ENCODE measurements at regions not wholly inside any gene's neighbourhood (a gene's known extent, or its start where the extent isn't known, plus 50 kb on each side); places are given as distances from the start of the nearest gene placed in this dataset.

DNA sequence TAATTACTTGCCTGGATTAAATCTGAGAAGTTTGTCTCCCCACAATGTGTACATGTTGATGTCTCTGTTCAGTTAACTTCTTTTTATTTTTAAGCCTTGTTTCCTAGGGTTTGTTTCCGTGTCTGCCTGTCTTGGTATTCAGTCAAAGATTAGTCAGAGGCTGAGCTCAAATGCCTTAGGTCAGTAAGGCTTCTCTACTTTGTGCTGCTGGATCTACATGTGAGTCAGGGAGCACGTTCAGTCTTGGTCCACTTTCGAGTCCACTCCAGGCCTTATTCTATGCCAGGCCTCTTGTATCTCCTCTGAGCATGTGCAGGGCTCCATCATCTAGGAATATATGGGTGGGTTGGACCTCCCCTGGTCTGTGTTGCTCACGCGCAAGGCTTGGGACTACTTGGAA, 93.3 kb upstream of the FZD8 start:
- Histone ChIP-seq H3K4me3 (ENCODE audit: low read length) (no peak overlapping the region), H3K27ac (ENCODE audit: low read length) (no peak overlapping the region), H3K27me3 (ENCODE audit: control insufficient read depth, insufficient read depth) (no peaks in the 10 kb centered on the region), H3K9me3 (ENCODE audit: control insufficient read depth, low read length) (no peaks in the 10 kb centered on the region), H3K4me1 (ENCODE audit: control insufficient read depth, insufficient read depth, low read length) (no peaks in the 10 kb centered on the region)
- 85% methylated on average over 5 of the region's 5 CpGs for WGBS
- intact Hi-C loops (cut with DNase I), result no loop called here
- DNase-seq (no peak), ATAC-seq (no peak)

DNA sequence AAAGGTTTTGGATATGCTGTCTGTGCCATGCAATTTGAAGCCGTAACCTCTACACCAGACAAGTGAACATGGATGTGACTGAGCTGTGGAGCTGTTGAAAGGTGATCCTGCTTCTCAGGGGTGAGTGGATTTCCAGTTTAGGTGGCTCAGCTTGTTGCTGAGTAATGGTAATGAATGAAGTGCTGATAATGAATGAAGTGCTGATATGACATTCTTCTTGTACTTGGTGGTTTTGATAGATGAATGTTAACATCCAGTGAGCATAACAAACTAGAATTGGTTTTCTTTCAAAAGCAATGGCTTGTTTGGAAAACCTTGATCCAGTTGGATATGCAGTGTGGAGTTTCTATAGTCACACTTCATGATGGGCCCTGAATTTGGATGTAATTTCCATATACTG, 89.7 kb upstream of the FZD8 start:
- no peak for DNase-seq
- Histone ChIP-seq H3K27me3 (ENCODE audit: control insufficient read depth, insufficient read depth) (no peaks in the 10 kb centered on the region), H3K9me3 (ENCODE audit: control insufficient read depth, low read length) (no peaks in the 10 kb centered on the region), H3K4me3 (ENCODE audit: low read length) (no peak overlapping the region), H3K27ac (ENCODE audit: low read length) (no peak overlapping the region), H3K4me1 (ENCODE audit: control insufficient read depth, insufficient read depth, low read length) (no peaks in the 10 kb centered on the region)
- WGBS, result 86% methylated on average over 1 of the region's 1 CpG
- intact Hi-C loops (cut with DNase I), result no loop called here
- no peak for ATAC-seq

DNA sequence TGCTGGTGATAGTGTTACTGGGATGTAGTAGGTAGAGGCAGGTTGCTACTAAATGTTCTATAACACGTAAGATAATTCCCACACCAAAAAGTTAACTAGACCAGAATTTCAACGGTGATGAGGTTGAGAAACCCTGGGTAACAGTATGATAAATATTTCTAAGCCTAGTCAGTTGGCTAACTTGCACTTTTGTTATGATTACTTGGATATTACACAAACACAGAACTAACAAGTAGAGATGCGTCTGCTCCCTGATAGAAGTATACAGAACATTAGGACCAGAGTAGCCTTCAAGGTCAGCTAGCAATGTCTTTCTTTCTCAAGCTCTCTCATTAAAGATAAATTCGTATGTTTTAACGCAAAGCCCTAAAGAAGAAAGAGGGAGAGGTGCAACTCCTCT, 86.2 kb upstream of the FZD8 start:
- WGBS, result 69% methylated on average over 5 of the region's 5 CpGs
- intact Hi-C loops (cut with DNase I), result no loop called here

GRCh38 chr10:35726846-35727245, 84.8 kb upstream of the FZD8 start:
- H3K27ac ChIP-seq (ENCODE audit: low read length), result no peak overlapping the region

More for the DNA sequence above, 86.2 kb upstream of the FZD8 start:
- ATAC-seq (no peak), DNase-seq (no peak)
- no peaks in the 10 kb centered on the region for H3K9me3 ChIP-seq (ENCODE audit: control insufficient read depth, low read length)
- H3K27me3 ChIP-seq (ENCODE audit: control insufficient read depth, insufficient read depth), result no peaks in the 10 kb centered on the region
- H3K4me3 ChIP-seq (ENCODE audit: low read length), result no peak overlapping the region
- H3K4me1 ChIP-seq (ENCODE audit: control insufficient read depth, insufficient read depth, low read length), result no peaks in the 10 kb centered on the region
- H3K27ac ChIP-seq (ENCODE audit: low read length), result no peak overlapping the region

DNA sequence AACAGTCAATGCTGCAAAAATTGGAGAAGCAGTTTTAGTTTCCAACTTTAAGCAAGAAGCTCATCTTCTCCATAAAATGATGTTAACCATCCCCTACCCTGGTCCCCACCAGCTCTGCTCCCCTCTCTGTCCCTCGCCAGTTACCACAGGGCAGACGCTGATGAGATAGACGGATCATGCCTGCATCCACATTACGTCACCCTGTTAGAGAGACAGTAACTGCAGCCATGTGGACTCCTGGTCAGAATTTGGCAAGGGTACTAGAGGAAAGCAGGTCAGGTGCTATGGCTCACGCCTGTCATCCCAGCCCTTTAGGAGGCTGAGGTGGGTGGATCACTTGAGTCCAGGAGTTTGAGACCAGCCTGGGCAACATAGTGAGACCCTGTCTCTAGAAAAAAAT, 81.9 kb upstream of the FZD8 start:
- Histone ChIP-seq H3K4me3 (ENCODE audit: low read length) (no peak overlapping the region), H3K27me3 (ENCODE audit: control insufficient read depth, insufficient read depth) (no peaks in the 10 kb centered on the region), H3K4me1 (ENCODE audit: control insufficient read depth, insufficient read depth, low read length) (no peaks in the 10 kb centered on the region), H3K27ac (ENCODE audit: low read length) (no peak overlapping the region), H3K9me3 (ENCODE audit: control insufficient read depth, low read length) (no peaks in the 10 kb centered on the region)
- DNase-seq (no peak), ATAC-seq (no peak)
- 92% methylated on average over 5 of the region's 5 CpGs for WGBS
- intact Hi-C loops (cut with DNase I), result no loop called here

More at GRCh38 chr10:35726846-35727245, 84.8 kb upstream of the FZD8 start:
- H3K4me1 ChIP-seq (ENCODE audit: control insufficient read depth, insufficient read depth, low read length), result no peaks in the 10 kb centered on the region
- no peaks in the 10 kb centered on the region for H3K27me3 ChIP-seq (ENCODE audit: control insufficient read depth, insufficient read depth)
- no peaks in the 10 kb centered on the region for H3K9me3 ChIP-seq (ENCODE audit: control insufficient read depth, low read length)
- H3K4me3 ChIP-seq (ENCODE audit: low read length), result no peak overlapping the region
- no peak for DNase-seq
- no peak for ATAC-seq
- intact Hi-C loops (cut with DNase I), result no loop called here
- whole genome bisulfite sequencing, result 63% methylated on average over 2 of the region's 2 CpGs

- DNase-seq (no peak), ATAC-seq (no peak)
- intact Hi-C loops (cut with DNase I), result no loop called here
- 51% methylated on average over 4 of the region's 4 CpGs for WGBS
- Histone ChIP-seq H3K4me1 (ENCODE audit: control insufficient read depth, insufficient read depth, low read length) (no peaks in the 10 kb centered on the region), H3K9me3 (ENCODE audit: control insufficient read depth, low read length) (no peaks in the 10 kb centered on the region), H3K4me3 (ENCODE audit: low read length) (no peak overlapping the region), H3K27ac (ENCODE audit: low read length) (no peak overlapping the region), H3K27me3 (ENCODE audit: control insufficient read depth, insufficient read depth) (no peaks in the 10 kb centered on the region)
Observed at GRCh38 chr10:35723059-35723458, 81.0 kb upstream of the FZD8 start.

DNA sequence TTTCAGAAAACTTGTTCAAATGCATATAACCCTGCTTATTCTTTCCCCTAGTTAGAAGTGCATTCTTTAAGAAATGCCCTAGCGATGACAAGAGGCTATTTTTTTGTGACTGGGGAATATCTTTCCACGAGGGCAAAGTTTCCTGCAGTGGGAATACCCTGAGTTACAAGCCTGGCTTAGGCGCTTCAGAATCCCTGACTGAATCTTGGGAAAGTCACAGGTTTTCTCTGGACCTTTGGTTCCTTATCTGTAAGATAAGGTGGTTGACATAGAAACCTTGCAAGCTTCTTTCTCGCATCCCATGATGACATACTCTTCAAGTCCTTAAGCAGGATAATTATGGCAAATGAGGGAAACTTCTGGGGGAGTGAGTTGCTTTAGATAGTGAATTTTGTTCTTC, 80.5 kb upstream of the FZD8 start:
- 59% methylated on average over 4 of the region's 4 CpGs for WGBS
- intact Hi-C loops (cut with DNase I), result no loop called here

DNA sequence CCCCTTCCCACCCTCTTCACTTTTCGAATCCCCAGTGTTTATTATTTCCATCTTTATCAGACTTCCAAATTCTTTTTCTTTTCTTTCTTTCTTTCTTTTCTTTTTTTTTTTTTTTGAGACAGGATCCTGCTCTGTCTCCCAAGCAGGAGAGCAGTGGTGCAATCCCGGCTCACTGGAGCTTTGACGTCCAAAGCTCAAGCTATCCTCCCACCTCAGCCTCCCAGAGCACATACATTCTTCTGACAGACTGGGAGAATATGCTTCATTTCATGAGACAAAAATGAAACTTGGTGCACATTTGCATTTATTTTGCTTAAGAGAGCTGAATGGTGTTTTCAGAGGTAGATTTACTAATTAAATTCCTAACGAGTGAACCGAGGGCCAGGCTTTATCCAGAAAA, 80.1 kb upstream of the FZD8 start:
- intact Hi-C loops (cut with DNase I), result no loop called here
- ATAC-seq, result no peak
- Histone ChIP-seq H3K4me1 (ENCODE audit: control insufficient read depth, insufficient read depth, low read length) (no peaks in the 10 kb centered on the region), H3K27ac (ENCODE audit: low read length) (no peak overlapping the region), H3K27me3 (ENCODE audit: control insufficient read depth, insufficient read depth) (no peaks in the 10 kb centered on the region), H3K4me3 (ENCODE audit: low read length) (no peak overlapping the region), H3K9me3 (ENCODE audit: control insufficient read depth, low read length) (no peaks in the 10 kb centered on the region)
- 84% methylated on average over 5 of the region's 5 CpGs for WGBS
- no peak for DNase-seq

More for the DNA sequence above, 80.5 kb upstream of the FZD8 start:
- no peaks in the 10 kb centered on the region for H3K4me1 ChIP-seq (ENCODE audit: control insufficient read depth, insufficient read depth, low read length)
- no peak overlapping the region for H3K27ac ChIP-seq (ENCODE audit: low read length)
- DNase-seq (no peak), ATAC-seq (no peak)
- H3K9me3 ChIP-seq (ENCODE audit: control insufficient read depth, low read length), result no peaks in the 10 kb centered on the region
- H3K4me3 ChIP-seq (ENCODE audit: low read length), result no peak overlapping the region
- H3K27me3 ChIP-seq (ENCODE audit: control insufficient read depth, insufficient read depth), result no peaks in the 10 kb centered on the region

GRCh38 chr10:35720366-35720765, 78.3 kb upstream of the FZD8 start:
- DNase-seq (no peak), ATAC-seq (no peak)
- no peak overlapping the region for H3K4me3 ChIP-seq (ENCODE audit: low read length)
- no peaks in the 10 kb centered on the region for H3K27me3 ChIP-seq (ENCODE audit: control insufficient read depth, insufficient read depth)
- no peaks in the 10 kb centered on the region for H3K4me1 ChIP-seq (ENCODE audit: control insufficient read depth, insufficient read depth, low read length)
- H3K9me3 ChIP-seq (ENCODE audit: control insufficient read depth, low read length), result no peaks in the 10 kb centered on the region
- intact Hi-C loops (cut with DNase I), result no loop called here
- WGBS, result 62% methylated on average over 2 of the region's 2 CpGs
- H3K27ac ChIP-seq (ENCODE audit: low read length), result no peak overlapping the region

DNA sequence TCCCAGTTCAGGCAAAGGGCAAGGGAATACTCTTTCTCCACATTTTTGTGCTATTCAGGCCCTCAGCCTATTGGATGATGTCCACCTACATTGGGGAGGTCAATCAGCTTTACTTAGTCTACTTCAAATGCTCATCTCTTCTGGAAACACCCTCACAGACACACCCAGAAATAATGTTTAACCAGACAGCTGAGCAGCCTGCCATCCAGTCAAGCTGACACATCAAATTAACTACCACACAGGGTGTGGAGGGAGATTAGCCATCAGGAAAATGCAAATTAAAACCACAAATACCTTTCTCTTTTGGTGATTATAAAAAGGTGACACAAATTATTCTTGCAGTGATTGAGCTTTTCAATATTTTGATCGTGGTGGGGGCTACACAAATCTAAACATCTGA, 74.7 kb upstream of the FZD8 start:
- no peak overlapping the region for H3K27ac ChIP-seq (ENCODE audit: low read length)

GRCh38 chr10:35712486-35712885, 70.4 kb upstream of the FZD8 start:
- DNase-seq (no peak), ATAC-seq (no peak)
- H3K27me3 ChIP-seq (ENCODE audit: control insufficient read depth, insufficient read depth), result no peaks in the 10 kb centered on the region
- H3K27ac ChIP-seq (ENCODE audit: low read length), result no peak overlapping the region
- no peaks in the 10 kb centered on the region for H3K9me3 ChIP-seq (ENCODE audit: control insufficient read depth, low read length)
- no peaks in the 10 kb centered on the region for H3K4me1 ChIP-seq (ENCODE audit: control insufficient read depth, insufficient read depth, low read length)
- H3K4me3 ChIP-seq (ENCODE audit: low read length), result no peak overlapping the region
- intact Hi-C loops (cut with DNase I), result no loop called here
- WGBS, result 67% methylated on average over 3 of the region's 3 CpGs

More for the DNA sequence above, 74.7 kb upstream of the FZD8 start:
- no peak overlapping the region for H3K4me3 ChIP-seq (ENCODE audit: low read length)
- no peaks in the 10 kb centered on the region for H3K4me1 ChIP-seq (ENCODE audit: control insufficient read depth, insufficient read depth, low read length)
- H3K9me3 ChIP-seq (ENCODE audit: control insufficient read depth, low read length), result no peaks in the 10 kb centered on the region
- intact Hi-C loops (cut with DNase I), result no loop called here
- DNase-seq (no peak), ATAC-seq (no peak)
- H3K27me3 ChIP-seq (ENCODE audit: control insufficient read depth, insufficient read depth), result no peaks in the 10 kb centered on the region
- WGBS, result 86% methylated on average over 1 of the region's 1 CpG

DNA sequence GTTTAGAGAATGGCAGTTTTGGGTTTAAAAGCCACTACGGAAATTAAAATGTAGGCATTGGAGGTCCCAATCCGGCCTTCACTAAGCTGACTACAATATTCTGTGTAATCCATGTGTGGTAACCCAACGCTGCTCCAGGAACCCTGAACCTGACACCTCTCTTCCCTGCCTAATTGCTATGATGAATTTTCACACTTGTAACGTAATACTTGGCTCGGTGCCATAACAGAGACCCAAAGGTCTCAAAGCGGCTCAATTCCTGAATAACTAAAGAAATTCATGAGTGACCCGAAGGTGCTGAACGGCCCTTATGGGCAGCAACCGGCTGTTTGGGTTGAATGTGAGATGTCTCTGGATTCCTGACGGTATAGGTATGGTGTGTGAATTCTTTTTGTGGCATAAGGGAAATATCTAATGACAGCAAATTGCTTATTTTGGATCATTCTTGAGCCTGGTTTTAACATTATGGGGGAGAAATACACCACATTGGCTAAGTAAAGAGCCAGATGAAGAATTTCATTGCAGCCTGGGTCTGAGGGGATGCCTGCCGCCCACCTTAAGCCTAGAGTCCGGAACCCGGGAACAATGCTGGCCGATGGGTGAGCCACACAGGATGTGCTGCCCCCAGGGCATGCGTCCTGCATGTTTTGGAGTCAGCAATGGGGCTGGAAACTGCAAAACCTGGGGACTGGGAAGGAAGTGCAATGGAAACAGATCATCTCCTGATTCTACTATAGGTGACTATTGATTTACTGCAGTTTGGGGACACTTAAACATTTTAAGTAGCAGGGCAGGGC, 69.7 kb upstream of the FZD8 start:
- no peaks in the 10 kb centered on the region for H3K4me1 ChIP-seq (ENCODE audit: control insufficient read depth, insufficient read depth, low read length)
- intact Hi-C loops (cut with DNase I), result no loop called here
- 62% methylated on average over 15 of the region's 15 CpGs for WGBS
- H3K4me3 ChIP-seq (ENCODE audit: low read length), result no peak overlapping the region
- DNase-seq, result no peak
- no peaks in the 10 kb centered on the region for H3K9me3 ChIP-seq (ENCODE audit: control insufficient read depth, low read length)
- no peaks in the 10 kb centered on the region for H3K27me3 ChIP-seq (ENCODE audit: control insufficient read depth, insufficient read depth)
- H3K27ac ChIP-seq (ENCODE audit: low read length), result no peak overlapping the region
- ATAC-seq, result no peak
